ENCODE measurements at regions not wholly inside any gene's neighbourhood (a gene's known extent, or its start where the extent isn't known, plus 50 kb on each side); places are given as distances from the start of the nearest gene placed in this dataset.
"Not testable (repeated sequence)": the region's sequence is repeated elsewhere in the genome, so short reads cannot be mapped to it uniquely, and the experiment has no call there.

DNA sequence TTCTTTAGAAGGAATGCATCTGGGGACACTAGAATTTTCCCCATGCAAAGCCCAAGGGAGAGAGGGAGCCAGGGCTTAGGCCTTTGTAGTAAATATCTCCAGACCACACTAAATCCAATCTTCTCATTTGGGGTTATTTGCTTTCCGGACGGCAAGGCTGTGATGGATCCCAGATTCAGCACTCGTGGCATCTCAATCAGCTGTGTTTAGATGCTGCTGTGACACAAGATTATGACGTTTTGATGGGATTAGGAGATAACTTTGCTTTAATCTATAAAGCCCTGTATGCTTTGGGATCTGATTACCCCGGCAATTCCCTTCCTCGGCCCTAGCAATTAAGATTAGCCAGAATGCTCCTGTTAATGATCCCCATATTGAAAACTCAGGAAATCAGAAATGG lies 686.7 kb upstream of the TBX3 start:
- Histone ChIP-seq H3K27ac (ENCODE audit: insufficient read depth, low read length) (no peak overlapping the region), H4K20me1 (ENCODE audit: control insufficient read depth, extremely low read depth, insufficient read depth, low read length) (no peaks in the 10 kb centered on the region), H3K4me2 (ENCODE audit: extremely low read depth, insufficient read depth, low read length) (no peak overlapping the region), H3K79me2 (ENCODE audit: control insufficient read depth, insufficient read depth, low read length) (no peaks in the 10 kb centered on the region), H3K4me1 (ENCODE audit: control insufficient read depth, extremely low read depth, insufficient read depth, low read length) (no peaks in the 10 kb centered on the region), H3K9me3 (ENCODE audit: control insufficient read depth, insufficient read depth, low read depth, low read length) (no peaks in the 10 kb centered on the region), H3K4me3 (replicated peaks in 1 of 4; ENCODE audit: control extremely low read depth in 1 of 4, insufficient read depth in 1 of 4, low read depth in 3 of 4, low read length in 4 of 4) (no peak overlapping the region), H2AFZ (ENCODE audit: low read length) (no peak overlapping the region), H3K27me3 (ENCODE audit: control insufficient read depth, insufficient read depth, low read length) (no peaks in the 10 kb centered on the region), H3K36me3 (ENCODE audit: control insufficient read depth, insufficient read depth, low read length) (no peaks in the 10 kb centered on the region), H3K9ac (ENCODE audit: insufficient read depth, low read length) (no peak overlapping the region)
- no peak for TF ChIP-seq CTCF (conservative IDR thresholded peaks at IDR 0.05 in 1 of 2, IDR thresholded peaks at IDR 0.05 in 1 of 2; ENCODE audit: low read depth in 1 of 2, low read length in 2 of 2)
- TF ChIP-seq EZH2 (IDR thresholded peaks at IDR 0.05; ENCODE audit: low read length, missing control alignments) = no peak
- no peak for DNase-seq (ENCODE audit: low read depth in 2 of 2)

DNA sequence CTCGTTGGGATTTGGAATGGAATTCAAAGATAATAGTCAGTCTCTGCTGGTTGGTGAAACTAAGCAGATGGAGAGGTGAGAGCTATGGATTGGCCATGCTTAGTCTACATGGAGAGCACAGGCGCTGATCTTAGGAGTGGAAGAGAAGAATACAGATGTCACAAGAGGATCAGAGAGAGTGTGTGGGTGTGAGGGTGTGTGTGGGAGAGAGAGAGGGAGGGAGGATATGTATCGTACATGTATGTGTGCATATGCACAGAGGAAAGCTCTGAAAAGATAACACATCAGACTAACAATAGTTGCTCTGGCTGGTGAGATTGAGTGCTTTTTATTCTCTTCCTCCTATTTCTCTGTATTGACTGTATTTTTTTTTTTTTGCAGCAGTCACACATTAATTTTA lies 686.2 kb upstream of the TBX3 start:
- Histone ChIP-seq H3K9ac (ENCODE audit: insufficient read depth, low read length) (no peak overlapping the region), H3K9me3 (ENCODE audit: control insufficient read depth, insufficient read depth, low read depth, low read length) (no peaks in the 10 kb centered on the region), H4K20me1 (ENCODE audit: control insufficient read depth, extremely low read depth, insufficient read depth, low read length) (no peaks in the 10 kb centered on the region), H3K4me1 (ENCODE audit: control insufficient read depth, extremely low read depth, insufficient read depth, low read length) (no peaks in the 10 kb centered on the region), H3K27ac (ENCODE audit: insufficient read depth, low read length) (no peak overlapping the region), H3K79me2 (ENCODE audit: control insufficient read depth, insufficient read depth, low read length) (no peaks in the 10 kb centered on the region), H3K4me3 (replicated peaks in 1 of 4; ENCODE audit: control extremely low read depth in 1 of 4, insufficient read depth in 1 of 4, low read depth in 3 of 4, low read length in 4 of 4) (no peak overlapping the region), H3K27me3 (ENCODE audit: control insufficient read depth, insufficient read depth, low read length) (no peaks in the 10 kb centered on the region), H3K36me3 (ENCODE audit: control insufficient read depth, insufficient read depth, low read length) (no peaks in the 10 kb centered on the region), H3K4me2 (ENCODE audit: extremely low read depth, insufficient read depth, low read length) (no peak overlapping the region), H2AFZ (ENCODE audit: low read length) (no peak overlapping the region)
- no peak for DNase-seq (ENCODE audit: low read depth in 2 of 2)
- TF ChIP-seq CTCF (conservative IDR thresholded peaks at IDR 0.05 in 1 of 2, IDR thresholded peaks at IDR 0.05 in 1 of 2; ENCODE audit: low read depth in 1 of 2, low read length in 2 of 2) = no peak
- TF ChIP-seq EZH2 (IDR thresholded peaks at IDR 0.05; ENCODE audit: low read length, missing control alignments) = no peak

GRCh38 chr12:115366277-115366676 lies 682.3 kb upstream of the TBX3 start:
- H3K9me3 ChIP-seq (ENCODE audit: control insufficient read depth, insufficient read depth, low read depth, low read length); H3K4me1 ChIP-seq (ENCODE audit: control insufficient read depth, extremely low read depth, insufficient read depth, low read length); H3K79me2 ChIP-seq (ENCODE audit: control insufficient read depth, insufficient read depth, low read length); H3K9ac ChIP-seq (ENCODE audit: insufficient read depth, low read length); H3K36me3 ChIP-seq (ENCODE audit: control insufficient read depth, insufficient read depth, low read length); H3K27me3 ChIP-seq (ENCODE audit: control insufficient read depth, insufficient read depth, low read length); DNase-seq (ENCODE audit: low read depth in 2 of 2); H3K27ac ChIP-seq (ENCODE audit: insufficient read depth, low read length); H2AFZ ChIP-seq (ENCODE audit: low read length); H3K4me3 ChIP-seq (replicated peaks in 1 of 4; ENCODE audit: control extremely low read depth in 1 of 4, insufficient read depth in 1 of 4, low read depth in 3 of 4, low read length in 4 of 4); H3K4me2 ChIP-seq (ENCODE audit: extremely low read depth, insufficient read depth, low read length); H4K20me1 ChIP-seq (ENCODE audit: control insufficient read depth, extremely low read depth, insufficient read depth, low read length): not testable (repeated sequence)

DNA sequence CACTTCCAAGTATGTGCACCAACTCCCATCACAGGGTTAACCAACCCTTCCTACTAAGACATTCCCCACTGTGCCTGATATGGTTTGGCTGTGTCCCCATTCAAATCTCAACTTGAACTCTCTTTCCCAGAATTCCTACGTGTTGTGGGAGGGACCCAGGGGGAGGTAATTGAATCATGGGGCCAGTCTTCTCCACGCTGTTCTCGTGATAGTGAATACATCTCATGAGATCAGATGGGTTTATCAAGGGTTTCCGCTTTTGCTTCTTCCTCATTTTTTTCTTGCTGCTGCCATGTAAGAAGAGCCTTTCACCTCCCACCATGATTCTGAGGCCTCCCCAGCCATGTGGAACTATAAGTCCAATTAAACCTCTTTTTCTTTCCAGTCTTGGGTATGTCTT lies 681.8 kb upstream of the TBX3 start:
- not testable (repeated sequence) for H3K4me1 ChIP-seq (ENCODE audit: control insufficient read depth, extremely low read depth, insufficient read depth, low read length); H3K9ac ChIP-seq (ENCODE audit: insufficient read depth, low read length); H3K4me3 ChIP-seq (replicated peaks in 1 of 4; ENCODE audit: control extremely low read depth in 1 of 4, insufficient read depth in 1 of 4, low read depth in 3 of 4, low read length in 4 of 4); H4K20me1 ChIP-seq (ENCODE audit: control insufficient read depth, extremely low read depth, insufficient read depth, low read length); DNase-seq (ENCODE audit: low read depth in 2 of 2); H3K4me2 ChIP-seq (ENCODE audit: extremely low read depth, insufficient read depth, low read length); H3K79me2 ChIP-seq (ENCODE audit: control insufficient read depth, insufficient read depth, low read length); H3K9me3 ChIP-seq (ENCODE audit: control insufficient read depth, insufficient read depth, low read depth, low read length); H2AFZ ChIP-seq (ENCODE audit: low read length); H3K27ac ChIP-seq (ENCODE audit: insufficient read depth, low read length); H3K36me3 ChIP-seq (ENCODE audit: control insufficient read depth, insufficient read depth, low read length); H3K27me3 ChIP-seq (ENCODE audit: control insufficient read depth, insufficient read depth, low read length)

Data from fibroblast of lung (primary cell).